Choroid plexus epithelial cell (primary cell): ENCODE measurements at regions not wholly inside any gene's neighbourhood (a gene's known extent, or its start where the extent isn't known, plus 50 kb on each side); places are given as distances from the start of the nearest gene placed in this dataset.
A peak's percentile ranks its signal among the peaks of the same experiment; 100 is the strongest.

Source experiments
- DNase-seq: peaks from one replicate; pipeline ENCODE4 v3.0.0-alpha.2; 2010; ENCODE audit warnings: low read depth
- H3K4me3 ChIP-seq: 2 replicates; pipeline ENCODE4 v1.5.1; 2011; ENCODE audit warnings: low read depth, mild to moderate bottlenecking, control low read depth, low read length, moderate library complexity
- CTCF ChIP-seq: conservative IDR thresholded peaks from 2 replicates; pipeline ENCODE4 v1.5.1; 2011; ENCODE audit warnings: low read depth, mild to moderate bottlenecking, control low read depth, inconsistent platforms, low read length, moderate library complexity

DNA sequence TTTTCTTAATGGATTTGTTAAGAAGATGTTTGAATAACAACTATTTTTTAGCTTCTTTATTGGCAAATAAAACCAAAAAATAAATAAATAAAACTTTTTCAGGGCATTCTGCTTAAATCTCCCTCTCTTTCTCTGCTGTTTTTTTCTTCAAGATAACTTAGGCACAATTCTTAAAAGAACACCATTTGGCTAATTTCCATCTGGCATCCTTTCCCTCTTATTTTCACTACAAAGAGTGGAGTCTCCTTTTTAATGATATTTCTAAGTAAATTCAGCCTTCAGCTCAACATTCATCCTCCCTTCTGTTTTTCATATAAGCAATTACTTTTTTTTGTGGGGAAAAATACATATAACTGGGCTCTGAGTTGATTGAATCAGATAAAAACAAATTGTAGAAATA, 88.1 kb downstream of the PCDH7 start:
- TF ChIP-seq CTCF, result no peak
- DNase-seq, result peak; percentile 34
- no peak overlapping the region for H3K4me3 ChIP-seq

- H3K4me3 ChIP-seq, result no peak overlapping the region
- no peak for TF ChIP-seq CTCF
- no peak for DNase-seq
Observed at GRCh38 chr4:30811296-30811695, 91.1 kb downstream of the PCDH7 start.

- DNase-seq, result no peak
- H3K4me3 ChIP-seq, result no peak overlapping the region
- TF ChIP-seq CTCF, result no peak
Observed at GRCh38 chr4:30815685-30816084, 95.5 kb downstream of the PCDH7 start.

GRCh38 chr4:30817447-30817846, 97.3 kb downstream of the PCDH7 start:
- no peak for TF ChIP-seq CTCF
- H3K4me3 ChIP-seq, result no peak overlapping the region
- no peak for DNase-seq

GRCh38 chr4:30818541-30818940, 98.4 kb downstream of the PCDH7 start:
- no peak for DNase-seq
- TF ChIP-seq CTCF, result no peak
- H3K4me3 ChIP-seq, result no peak overlapping the region

- no peak for TF ChIP-seq CTCF
- no peak for DNase-seq
Observed at GRCh38 chr4:30821275-30821674, 101.1 kb downstream of the PCDH7 start.

DNA sequence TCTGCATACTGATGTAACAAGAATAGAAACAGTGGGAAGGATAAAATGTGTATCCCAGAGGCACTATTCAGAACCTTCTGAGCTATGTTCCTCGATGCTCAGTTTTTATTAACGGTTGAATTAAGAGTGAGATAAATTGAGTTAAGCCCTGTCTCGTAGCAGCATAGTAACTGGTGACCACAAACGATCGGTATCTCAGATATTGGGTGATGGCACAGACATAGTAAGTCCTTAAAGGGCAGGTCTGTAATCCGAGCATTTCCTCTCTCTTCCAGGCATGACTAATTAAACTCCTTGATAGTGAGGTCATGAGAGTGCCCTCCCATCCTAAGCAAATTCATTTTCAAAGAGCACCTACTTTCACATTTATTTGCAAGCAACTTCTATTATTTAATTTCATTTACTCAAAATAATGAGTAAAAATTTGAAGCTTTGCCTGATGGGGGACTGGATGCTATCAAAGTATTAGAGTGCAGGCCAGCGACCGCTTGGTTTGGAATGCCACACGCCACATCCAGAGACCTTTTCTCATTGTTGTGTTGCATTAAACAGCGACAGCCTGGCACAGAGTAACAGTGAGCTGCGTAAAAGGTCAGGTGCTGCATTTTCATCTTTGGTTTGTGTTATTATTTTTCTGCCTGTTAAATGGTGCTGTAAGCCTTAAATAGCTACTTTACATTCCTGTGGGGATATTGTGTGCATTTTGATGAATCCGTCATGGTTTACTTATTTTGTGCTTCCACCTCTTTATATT, 101.9 kb downstream of the PCDH7 start:
- no peak for TF ChIP-seq CTCF
- peak; percentile 39 for DNase-seq
- H3K4me3 ChIP-seq, result no peak overlapping the region

More at GRCh38 chr4:30821275-30821674, 101.1 kb downstream of the PCDH7 start:
- H3K4me3 ChIP-seq, result no peak overlapping the region
